OCI-LY3 (cell line): ENCODE measurements at regions not wholly inside any gene's neighbourhood (a gene's known extent, or its start where the extent isn't known, plus 50 kb on each side); places are given as distances from the start of the nearest gene placed in this dataset.

ENCODE experiments used
- H2AFZ ChIP-seq: fragments of 200-600, 300-600 bp; shearing (Covaris generic); 2 replicates; pipeline ENCODE4 v1.6.0; 2014; ENCODE audit warnings: antibody characterized with exemption, low read depth, low read length
- H3K27ac ChIP-seq: fragments of 200-600, 300-600 bp; sonication (generic); 2 replicates; pipeline ENCODE4 v1.5.1; 2014; ENCODE audit warnings: mild to moderate bottlenecking, low read length, moderate library complexity, mixed read lengths
- H3K27me3 ChIP-seq: fragments of 200-600, 300-600 bp; sonication (generic); 2 replicates; pipeline ENCODE4 v1.6.1; 2014; ENCODE audit warnings: low read depth, low read length, mixed read lengths
- H3K36me3 ChIP-seq: fragments of 200-600, 300-600 bp; sonication (generic); replicated peaks from 2 replicates; pipeline ENCODE3; 2014; ENCODE audit warnings: low read depth, low read length, mixed read lengths
- H3K4me1 ChIP-seq: fragments of 300-600, 200-600 bp; sonication (generic); 2 replicates; pipeline ENCODE4 v1.6.1; 2014; ENCODE audit warnings: low read length, mixed read lengths
- H3K4me2 ChIP-seq: fragments of 200-600, 300-600 bp; sonication (generic); 2 replicates; pipeline ENCODE4 v1.6.1; 2014; ENCODE audit warnings: low read length, mixed read lengths
- H3K4me3 ChIP-seq: fragments of 300-600, 200-600 bp; sonication (generic); 2 replicates; pipeline ENCODE4 v1.5.1; 2014; ENCODE audit warnings: antibody characterized with exemption, mild to moderate bottlenecking, low read length, moderate library complexity
- H3K79me2 ChIP-seq: fragments of 300-600, 200-600 bp; shearing (Covaris generic); 2 replicates; pipeline ENCODE4 v1.6.1; 2014; ENCODE audit warnings: mild to moderate bottlenecking, low read length, mixed read lengths
- H3K9ac ChIP-seq: fragments of 300-600, 200-600 bp; shearing (Covaris generic); 2 replicates; pipeline ENCODE4 v1.6.0; 2014; ENCODE audit warnings: mild to moderate bottlenecking, low read length, moderate library complexity
- H3K9me3 ChIP-seq: fragments of 200-600, 300-600 bp; shearing (Covaris generic); 2 replicates; pipeline ENCODE4 v1.6.1; 2014; ENCODE audit warnings: low read length, mixed read lengths; ENCODE audit not compliant: insufficient read depth
- H4K20me1 ChIP-seq: fragments of 200-600, 300-600 bp; sonication (generic); 2 replicates; pipeline ENCODE4 v1.6.1; 2016; ENCODE audit warnings: low read length, mixed read lengths; ENCODE audit not compliant: insufficient read depth
- CTCF ChIP-seq: fragments of 200-600, 300-600 bp; sonication (generic); IDR thresholded peaks from 2 replicates; pipeline ENCODE4 v1.5.1; 2014; ENCODE audit warnings: antibody characterized with exemption, low read length, low read depth
- EZH2phosphoT487 ChIP-seq: fragments of 200-600 bp; shearing (Covaris generic); IDR thresholded peaks from 2 replicates; pipeline ENCODE4 v1.6.1; 2018; ENCODE audit warnings: antibody characterized with exemption, mixed run types, low read depth

GRCh38 chr4:120348521-120348920, 281.9 kb upstream of the MAD2L1 start:
- Histone ChIP-seq H3K4me3 (no peak overlapping the region), H3K27me3 (no peaks in the 10 kb centered on the region), H3K79me2 (no peaks in the 10 kb centered on the region), H3K27ac (no peak overlapping the region), H3K4me2 (no peak overlapping the region), H3K36me3 (no peaks in the 10 kb centered on the region), H2AFZ (no peak overlapping the region), H3K9ac (no peak overlapping the region), H3K4me1 (no peaks in the 10 kb centered on the region), H3K9me3 (no peaks in the 10 kb centered on the region), H4K20me1 (no peaks in the 10 kb centered on the region)
- TF ChIP-seq EZH2phosphoT487 (no peak), CTCF (no peak)

DNA sequence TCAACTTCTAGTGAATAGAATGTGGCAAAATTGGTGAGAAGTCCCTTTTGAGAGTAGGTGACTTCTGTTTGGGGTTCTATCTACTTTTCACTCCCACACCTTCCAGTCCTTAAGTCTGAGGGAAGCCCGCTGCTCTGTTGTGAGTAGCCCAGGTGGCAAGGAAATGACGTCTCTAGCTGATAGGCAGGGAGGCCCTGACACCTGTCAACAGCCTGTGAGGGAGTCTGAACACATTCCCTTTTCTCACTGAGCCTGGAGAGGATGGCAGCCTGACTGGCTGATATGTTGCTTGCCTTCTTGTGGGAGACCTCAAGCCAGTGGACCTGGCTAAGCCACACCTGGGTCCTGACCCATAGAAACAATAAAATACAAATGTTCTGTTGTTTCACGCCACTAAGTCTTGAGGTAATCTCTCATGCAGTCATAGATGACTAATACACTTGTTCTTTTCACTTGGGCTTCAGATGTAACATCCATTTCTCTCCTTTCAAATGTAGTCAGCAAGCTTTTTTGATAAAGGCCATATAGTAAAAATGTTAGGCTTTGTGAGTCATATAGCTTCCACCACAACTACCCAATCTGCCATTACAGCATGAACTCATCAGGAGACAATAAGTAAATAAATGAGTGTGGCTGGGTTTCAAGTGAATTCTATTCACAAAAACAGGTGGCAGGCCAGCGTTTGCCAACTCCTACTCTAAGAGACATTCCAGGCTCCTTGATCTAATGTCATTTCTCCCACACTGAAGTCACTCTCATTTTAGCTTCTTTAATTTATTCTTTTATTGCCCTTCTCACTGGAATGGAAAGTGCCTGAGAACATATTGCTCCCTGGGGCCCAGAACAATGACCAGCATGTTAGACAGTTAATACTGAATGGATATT, 265.1 kb upstream of the MAD2L1 start:
- Histone ChIP-seq H3K9me3 (no peaks in the 10 kb centered on the region), H3K27me3 (peaks cover 5% of the 10 kb centered on the region; the same call in 1 of the 2 replicates)

GRCh38 chr4:120329386-120329785, 262.7 kb upstream of the MAD2L1 start:
- Histone ChIP-seq H2AFZ (no peak overlapping the region), H3K4me2 (no peak overlapping the region), H3K4me1 (peaks cover 4% of the 10 kb centered on the region; the same call in 1 of the 2 replicates), H3K9ac (no peak overlapping the region), H3K9me3 (no peaks in the 10 kb centered on the region), H3K27me3 (peaks cover 5% of the 10 kb centered on the region; the same call in 1 of the 2 replicates), H4K20me1 (no peaks in the 10 kb centered on the region), H3K4me3 (no peak overlapping the region), H3K79me2 (no peaks in the 10 kb centered on the region), H3K36me3 (no peaks in the 10 kb centered on the region), H3K27ac (no peak overlapping the region)
- TF ChIP-seq EZH2phosphoT487 (no peak), CTCF (no peak)

More for the DNA sequence above, 265.1 kb upstream of the MAD2L1 start:
- Histone ChIP-seq H3K4me3 (no peak overlapping the region), H3K79me2 (no peaks in the 10 kb centered on the region), H3K36me3 (no peaks in the 10 kb centered on the region), H3K9ac (no peak overlapping the region), H3K27ac (no peak overlapping the region), H2AFZ (no peak overlapping the region), H3K4me1 (peaks cover under 1% of the 10 kb centered on the region; the same call in 1 of the 2 replicates), H3K4me2 (no peak overlapping the region), H4K20me1 (no peaks in the 10 kb centered on the region)
- TF ChIP-seq EZH2phosphoT487 (no peak), CTCF (no peak)

- Histone ChIP-seq H3K4me1 (peaks cover 4% of the 10 kb centered on the region; the same call in 1 of the 2 replicates), H3K79me2 (no peaks in the 10 kb centered on the region), H3K27ac (no peak overlapping the region), H2AFZ (no peak overlapping the region), H3K4me3 (no peak overlapping the region), H3K9ac (no peak overlapping the region), H3K4me2 (no peak overlapping the region), H3K27me3 (peaks cover 9% of the 10 kb centered on the region), H3K9me3 (no peaks in the 10 kb centered on the region), H4K20me1 (no peaks in the 10 kb centered on the region), H3K36me3 (no peaks in the 10 kb centered on the region)
- TF ChIP-seq CTCF (no peak), EZH2phosphoT487 (no peak)
Observed at GRCh38 chr4:120327276-120327675, 260.6 kb upstream of the MAD2L1 start.
